Activated naive CD4-positive, alpha-beta T cell treated with anti-CD3 and anti-CD28 coated beads for 36 hours (primary cell): ENCODE measurements at regions not wholly inside any gene's neighbourhood (a gene's known extent, or its start where the extent isn't known, plus 50 kb on each side); places are given as distances from the start of the nearest gene placed in this dataset.

Experiments
- CTCF ChIA-PET: fragments of 350-600 bp; sonication (Branson Sonifier 250); formaldehyde crosslinking; loops from one replicate; lab custom pipeline; 2021; ENCODE audit warnings: antibody characterized with exemption; lab: Charles Lee
- DNase-seq: peaks from one replicate; pipeline ENCODE4 v3.0.0-alpha.2; 2020
- H3K27ac Mint-ChIP-seq: one replicate; pipeline ENCODE4 v1.8.0; 2021; ENCODE audit warnings: mild to moderate bottlenecking, mixed read lengths
- H3K27me3 Mint-ChIP-seq: one replicate; pipeline ENCODE4 v1.8.0; 2021; ENCODE audit warnings: low read depth, mixed read lengths
- H3K36me3 Mint-ChIP-seq: one replicate; pipeline ENCODE4 v1.8.0; 2021; ENCODE audit warnings: low read depth, mixed read lengths
- H3K4me1 Mint-ChIP-seq: one replicate; pipeline ENCODE4 v1.8.0; 2021; ENCODE audit warnings: low read depth, mixed read lengths
- H3K4me3 Mint-ChIP-seq: one replicate; pipeline ENCODE4 v1.8.0; 2021; ENCODE audit warnings: mild to moderate bottlenecking, moderate library complexity, mixed read lengths
- H3K9me3 Mint-ChIP-seq: one replicate; pipeline ENCODE4 v1.8.0; 2021; ENCODE audit warnings: mixed read lengths
- intact Hi-C: fragments of 100-400 bp; cut with micrococcal nuclease; formaldehyde crosslinking; loops from one replicate; pipeline ENCODE4 v1.15.1; 2023

- H3K4me1 Mint-ChIP-seq: no peaks in the 10 kb centered on the region
- no peaks in the 10 kb centered on the region for H3K9me3 Mint-ChIP-seq
- H3K27ac Mint-ChIP-seq: no peak overlapping the region
- H3K4me3 Mint-ChIP-seq: no peak overlapping the region
- CTCF ChIA-PET: no interaction called here
- intact Hi-C loops: no loop called here
- no peaks in the 10 kb centered on the region for H3K27me3 Mint-ChIP-seq
- no peaks in the 10 kb centered on the region for H3K36me3 Mint-ChIP-seq
- DNase-seq: no peak
Observed at GRCh38 chr5:13503017-13503416, 441.5 kb downstream of the DNAH5 start.

- CTCF ChIA-PET: no interaction called here
- H3K27me3 Mint-ChIP-seq: no peaks in the 10 kb centered on the region
- H3K27ac Mint-ChIP-seq: no peak overlapping the region
- intact Hi-C loops: no loop called here
- H3K4me1 Mint-ChIP-seq: no peaks in the 10 kb centered on the region
- no peaks in the 10 kb centered on the region for H3K9me3 Mint-ChIP-seq
- DNase-seq: no peak
- no peaks in the 10 kb centered on the region for H3K36me3 Mint-ChIP-seq
- H3K4me3 Mint-ChIP-seq: no peak overlapping the region
Observed at GRCh38 chr5:13501176-13501575, 443.3 kb downstream of the DNAH5 start.

GRCh38 chr5:13498279-13498678, 446.2 kb downstream of the DNAH5 start:
- Mint-ChIP-seq H3K4me1 (no peaks in the 10 kb centered on the region), H3K27ac (no peak overlapping the region), H3K36me3 (no peaks in the 10 kb centered on the region), H3K27me3 (no peaks in the 10 kb centered on the region), H3K9me3 (no peaks in the 10 kb centered on the region), H3K4me3 (no peak overlapping the region)
- intact Hi-C loops: no loop called here
- CTCF ChIA-PET: no interaction called here
- no peak for DNase-seq

- Mint-ChIP-seq H3K9me3 (peaks cover 5% of the 10 kb centered on the region), H3K4me1 (no peaks in the 10 kb centered on the region), H3K27me3 (no peaks in the 10 kb centered on the region), H3K4me3 (no peak overlapping the region), H3K27ac (no peak overlapping the region), H3K36me3 (no peaks in the 10 kb centered on the region)
- CTCF ChIA-PET: no interaction called here
- intact Hi-C loops: no loop called here
- DNase-seq: no peak
Observed at GRCh38 chr5:13488254-13488931, 456.1 kb downstream of the DNAH5 start.

- Mint-ChIP-seq H3K27ac (no peak overlapping the region), H3K36me3 (no peaks in the 10 kb centered on the region), H3K4me3 (no peak overlapping the region), H3K9me3 (no peaks in the 10 kb centered on the region), H3K27me3 (no peaks in the 10 kb centered on the region), H3K4me1 (no peaks in the 10 kb centered on the region)
- CTCF ChIA-PET: interaction anchor here (0.8 kb wide), 1 partner anchor 73 kb away, joined by 3 read pairs; no protein-coding TSS in a partner anchor
- no peak for DNase-seq
- intact Hi-C loops: no loop called here
Observed at GRCh38 chr5:13480834-13481233, 463.7 kb downstream of the DNAH5 start.

- no peaks in the 10 kb centered on the region for H3K36me3 Mint-ChIP-seq
- H3K4me3 Mint-ChIP-seq: no peak overlapping the region
- intact Hi-C loops: no loop called here
- peak; percentile 4 for DNase-seq
- H3K4me1 Mint-ChIP-seq: no peaks in the 10 kb centered on the region
- CTCF ChIA-PET: no interaction called here
- no peaks in the 10 kb centered on the region for H3K27me3 Mint-ChIP-seq
- peaks cover 2% of the 10 kb centered on the region for H3K9me3 Mint-ChIP-seq
- no peak overlapping the region for H3K27ac Mint-ChIP-seq
Observed at GRCh38 chr5:13478831-13479465, 465.5 kb downstream of the DNAH5 start.

- intact Hi-C loops: no loop called here
- Mint-ChIP-seq H3K36me3 (no peaks in the 10 kb centered on the region), H3K27ac (no peak overlapping the region), H3K27me3 (no peaks in the 10 kb centered on the region), H3K4me3 (no peak overlapping the region), H3K9me3 (peaks cover 3% of the 10 kb centered on the region), H3K4me1 (no peaks in the 10 kb centered on the region)
- CTCF ChIA-PET: no interaction called here
- no peak for DNase-seq
Observed at GRCh38 chr5:13477118-13477737, 467.3 kb downstream of the DNAH5 start.

- no peaks in the 10 kb centered on the region for H3K36me3 Mint-ChIP-seq
- no peaks in the 10 kb centered on the region for H3K27me3 Mint-ChIP-seq
- no peaks in the 10 kb centered on the region for H3K4me1 Mint-ChIP-seq
- intact Hi-C loops: no loop called here
- H3K27ac Mint-ChIP-seq: no peak overlapping the region
- CTCF ChIA-PET: no interaction called here
- no peak for DNase-seq
- no peak overlapping the region for H3K4me3 Mint-ChIP-seq
- H3K9me3 Mint-ChIP-seq: peaks cover 3% of the 10 kb centered on the region
Observed at GRCh38 chr5:13472842-13473241, 471.6 kb downstream of the DNAH5 start.

GRCh38 chr5:13470975-13471374, 473.5 kb downstream of the DNAH5 start:
- intact Hi-C loops: no loop called here
- CTCF ChIA-PET: no interaction called here

GRCh38 chr5:13470263-13470662, 474.2 kb downstream of the DNAH5 start:
- Mint-ChIP-seq H3K27me3 (no peaks in the 10 kb centered on the region), H3K9me3 (peaks cover 8% of the 10 kb centered on the region), H3K4me3 (no peak overlapping the region), H3K36me3 (no peaks in the 10 kb centered on the region), H3K27ac (no peak overlapping the region), H3K4me1 (no peaks in the 10 kb centered on the region)
- no peak for DNase-seq
- CTCF ChIA-PET: no interaction called here
- intact Hi-C loops: no loop called here

More at GRCh38 chr5:13470975-13471374, 473.5 kb downstream of the DNAH5 start:
- Mint-ChIP-seq H3K27ac (no peak overlapping the region), H3K4me1 (no peaks in the 10 kb centered on the region), H3K4me3 (no peak overlapping the region), H3K36me3 (no peaks in the 10 kb centered on the region), H3K27me3 (no peaks in the 10 kb centered on the region), H3K9me3 (peaks cover 7% of the 10 kb centered on the region)
- no peak for DNase-seq

GRCh38 chr5:13464532-13465193, 479.8 kb downstream of the DNAH5 start:
- Mint-ChIP-seq H3K4me3 (no peak overlapping the region), H3K27me3 (no peaks in the 10 kb centered on the region), H3K27ac (no peak overlapping the region), H3K36me3 (no peaks in the 10 kb centered on the region), H3K9me3 (peaks cover 5% of the 10 kb centered on the region), H3K4me1 (no peaks in the 10 kb centered on the region)
- DNase-seq: no peak
- CTCF ChIA-PET: no interaction called here
- intact Hi-C loops: no loop called here

GRCh38 chr5:13460587-13460986, 483.9 kb downstream of the DNAH5 start:
- H3K4me3 Mint-ChIP-seq: no peak overlapping the region
- CTCF ChIA-PET: no interaction called here
- no peak for DNase-seq
- H3K27me3 Mint-ChIP-seq: no peaks in the 10 kb centered on the region
- H3K4me1 Mint-ChIP-seq: no peaks in the 10 kb centered on the region
- intact Hi-C loops: no loop called here
- no peaks in the 10 kb centered on the region for H3K36me3 Mint-ChIP-seq
- H3K9me3 Mint-ChIP-seq: peaks cover 8% of the 10 kb centered on the region
- H3K27ac Mint-ChIP-seq: no peak overlapping the region
